HG02642 (cell line): ENCODE measurements at regions not wholly inside any gene's neighbourhood (a gene's known extent, or its start where the extent isn't known, plus 50 kb on each side); places are given as distances from the start of the nearest gene placed in this dataset.

Experiments
- ATAC-seq: cut with Tn5 transposase; IDR thresholded peaks from one replicate; pipeline ENCODE4 v1.9.1; 2021; ENCODE audit warnings: mild to moderate bottlenecking; ENCODE audit not compliant: unreplicated experiment, poor library complexity

DNA sequence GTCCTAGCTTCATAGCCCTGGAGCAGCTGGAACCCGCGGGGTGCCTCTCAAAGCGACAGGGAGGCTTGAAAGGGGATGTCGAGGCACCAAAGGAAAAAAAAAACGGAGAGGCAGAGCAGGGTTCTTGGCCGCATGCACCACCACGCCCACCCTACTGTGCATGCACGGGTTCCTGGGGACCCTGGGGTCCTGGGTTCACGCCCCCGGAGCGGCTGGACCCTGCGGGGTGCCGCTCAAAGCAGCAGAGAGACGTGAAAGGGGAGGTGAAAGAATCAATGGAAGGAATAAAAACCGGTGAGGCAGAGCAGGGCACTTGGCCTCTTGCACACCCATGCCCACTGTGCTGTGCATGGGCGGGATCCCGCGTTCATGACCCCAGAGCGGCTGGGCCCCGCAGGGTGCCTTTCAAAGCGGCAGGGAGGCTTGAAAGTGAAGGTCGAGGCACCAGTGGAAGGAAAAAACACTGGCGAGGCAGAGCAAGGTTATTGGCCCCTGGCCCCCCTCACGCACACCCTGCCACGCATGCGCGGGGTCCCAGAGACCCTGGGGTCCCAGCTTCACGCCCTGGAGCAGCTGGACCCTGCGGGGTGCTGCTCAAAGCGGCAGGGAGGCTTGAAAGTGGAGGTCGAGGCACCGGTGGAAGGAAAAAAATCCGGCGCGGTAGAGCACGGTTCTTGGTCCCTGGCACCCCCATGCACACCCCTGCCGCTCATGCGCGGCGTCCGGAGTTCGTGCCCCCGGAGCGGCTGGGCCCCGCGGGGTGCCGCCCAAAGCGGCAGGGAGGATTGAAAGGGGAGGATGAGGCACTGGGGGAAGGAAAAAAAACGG lies 318.5 kb downstream of the ALG10 start:
- ATAC-seq, result no peak

DNA sequence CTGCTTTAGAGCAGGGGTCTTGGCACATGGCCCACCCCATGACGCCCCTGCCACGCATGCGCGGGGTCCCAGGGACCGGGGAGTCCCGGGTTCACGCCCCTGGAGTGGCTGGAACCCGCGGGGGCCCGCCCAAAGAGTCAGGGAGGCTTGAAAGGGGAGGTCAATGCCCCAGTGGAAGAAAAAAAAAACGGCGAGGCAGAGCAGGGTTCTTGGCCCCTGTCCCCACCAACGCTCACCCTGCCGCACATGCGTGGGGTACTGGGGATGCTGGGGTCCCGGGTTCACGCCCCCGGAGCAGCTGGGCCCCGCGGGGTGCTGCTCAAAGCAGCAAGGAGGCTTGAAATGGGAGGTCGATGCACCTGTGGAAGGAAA lies 319.1 kb downstream of the ALG10 start:
- no peak for ATAC-seq

DNA sequence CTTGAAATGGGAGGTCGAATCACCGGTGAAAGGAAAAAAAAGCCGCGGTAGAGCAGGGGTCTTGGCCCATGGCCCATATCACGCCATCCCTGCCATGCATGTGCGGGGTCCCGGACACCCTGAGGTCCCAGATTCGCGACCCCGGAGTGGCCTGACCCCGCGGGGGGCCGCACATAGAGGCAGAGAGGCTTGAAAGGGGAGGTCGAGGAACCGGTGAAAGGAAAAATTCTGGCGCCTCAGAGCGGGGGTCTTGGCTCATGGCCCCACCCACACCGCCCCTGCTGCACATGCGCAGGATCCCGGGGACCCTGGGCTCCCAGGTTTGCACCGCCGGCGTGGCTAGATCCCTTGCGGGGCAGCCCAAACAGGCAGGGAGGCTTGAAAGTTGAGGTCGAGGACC lies 319.8 kb downstream of the ALG10 start:
- no peak for ATAC-seq

DNA sequence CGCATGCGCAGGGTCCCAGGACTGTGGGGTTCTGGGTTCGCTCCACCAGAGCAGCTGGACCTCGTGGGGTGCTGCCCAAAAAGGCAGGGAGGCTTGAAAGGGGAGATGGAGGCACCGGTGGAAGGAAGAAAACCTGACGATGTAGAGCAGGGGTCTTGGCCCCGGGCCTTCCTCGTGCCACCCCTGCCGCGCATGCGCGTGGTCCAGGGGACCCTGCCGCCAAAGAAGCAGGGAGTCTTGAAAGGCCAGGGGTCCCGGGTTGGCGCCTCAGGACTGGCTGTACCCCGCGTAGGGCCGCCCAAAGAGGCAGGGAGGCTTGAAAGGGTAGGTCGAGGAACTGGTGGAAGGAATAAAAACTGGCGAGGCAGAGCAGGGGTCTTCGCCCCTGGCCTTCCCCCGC lies 321.0 kb downstream of the ALG10 start:
- no peak for ATAC-seq

DNA sequence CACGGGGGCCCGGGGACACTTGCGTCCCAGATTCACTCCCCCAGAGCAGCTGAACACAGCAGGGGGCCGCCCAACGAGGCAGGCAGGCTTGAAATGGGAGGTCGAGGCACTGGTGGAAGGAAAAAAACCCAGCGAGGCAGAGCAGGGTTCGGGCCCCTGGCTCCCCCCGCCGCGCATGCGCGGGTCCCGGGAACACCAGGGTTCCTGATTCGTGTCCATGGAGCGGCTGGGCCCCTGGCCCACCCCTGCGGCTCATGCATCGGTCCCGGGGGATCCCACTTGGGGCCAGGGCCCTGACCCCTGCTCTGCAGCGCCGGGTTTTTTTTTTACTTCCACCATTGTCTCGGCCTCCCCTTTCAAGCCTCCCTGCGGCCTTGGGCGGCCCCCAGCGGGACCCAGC lies 321.5 kb downstream of the ALG10 start:
- no peak for ATAC-seq

DNA sequence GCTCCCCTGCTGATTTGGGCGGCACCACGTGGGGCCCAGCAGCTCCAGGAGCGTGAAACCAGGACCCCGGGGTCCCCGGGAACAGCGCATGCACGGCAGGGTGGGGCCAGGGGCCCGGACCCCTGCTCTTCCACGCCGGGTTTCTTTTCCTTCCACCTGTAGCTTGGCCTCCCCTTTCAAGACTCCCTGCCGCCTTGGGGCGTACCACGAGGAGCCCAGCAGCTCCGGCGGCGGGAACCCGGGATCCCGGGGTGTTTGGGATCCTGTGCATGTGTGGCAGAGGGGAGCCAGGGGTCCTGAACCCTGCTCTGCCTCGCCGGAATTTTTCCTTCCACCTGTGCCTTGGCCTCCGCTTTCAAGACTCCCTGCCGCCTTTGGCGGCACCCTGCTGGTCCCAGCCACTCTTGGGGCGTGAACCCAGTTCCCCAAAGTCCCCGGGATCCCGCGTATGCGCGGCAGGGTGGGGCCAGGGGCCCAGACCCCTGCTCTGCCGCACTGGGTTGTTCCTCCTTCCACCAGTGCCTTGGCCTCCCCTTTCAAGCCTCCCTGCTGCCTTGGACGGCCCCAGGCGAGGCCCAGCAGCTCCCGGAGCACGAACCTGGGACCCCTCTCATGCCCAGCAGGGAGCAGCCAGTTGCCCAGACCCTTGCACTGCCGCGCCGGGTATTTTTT lies 322.7 kb downstream of the ALG10 start:
- no peak for ATAC-seq

DNA sequence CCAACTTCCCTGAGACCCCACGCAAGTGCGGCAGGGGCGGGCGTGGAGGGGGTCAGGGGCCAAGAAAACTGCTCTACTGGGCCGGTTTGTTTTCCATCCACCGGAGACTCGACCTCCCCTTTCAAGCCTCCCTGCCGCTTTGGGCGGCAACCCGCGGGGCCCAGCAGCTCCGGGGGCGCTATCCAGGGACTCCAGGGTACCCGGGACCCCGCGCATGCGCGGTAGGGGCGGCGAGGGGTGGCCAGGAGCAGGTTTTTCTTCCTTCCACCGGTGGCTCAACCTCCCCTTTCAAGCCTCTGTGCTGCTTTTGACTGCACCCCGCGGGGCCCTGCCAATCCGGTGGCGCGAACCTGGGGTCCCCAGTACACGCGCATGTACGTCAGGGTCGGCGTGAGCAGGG lies 323.5 kb downstream of the ALG10 start:
- ATAC-seq, result no peak

DNA sequence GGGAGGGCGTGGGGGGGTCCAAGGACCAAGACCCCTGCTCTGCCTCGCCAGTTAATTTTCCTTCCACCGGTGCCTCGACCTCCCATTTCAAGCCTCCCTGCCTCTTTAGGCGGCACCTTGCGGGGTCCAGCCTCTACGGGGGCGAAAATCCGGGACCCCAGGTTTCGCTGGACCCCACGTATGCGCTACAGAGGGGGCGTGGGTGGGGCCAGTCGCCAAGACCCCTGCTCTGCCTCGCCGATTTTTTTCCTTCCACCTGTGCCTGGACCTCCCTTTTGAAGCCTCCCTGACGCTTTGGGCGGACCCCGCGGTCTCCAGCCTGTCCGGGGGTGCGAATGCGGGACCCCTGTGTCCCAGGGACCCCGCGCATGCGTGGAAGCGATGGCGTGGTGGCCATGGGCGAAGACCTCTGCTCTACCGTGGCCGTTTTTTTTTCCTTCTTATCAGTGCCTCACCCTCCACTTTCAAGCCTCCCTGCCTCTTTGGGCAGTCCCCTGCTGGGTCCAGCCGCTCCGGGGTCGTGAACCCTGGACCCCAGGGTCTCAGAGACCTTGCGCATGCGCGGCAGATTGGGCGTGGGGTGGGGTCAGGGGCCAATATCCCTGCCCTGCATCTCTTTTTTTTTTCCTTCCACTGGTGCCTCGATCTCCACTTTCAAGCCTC lies 324.2 kb downstream of the ALG10 start:
- no peak for ATAC-seq

DNA sequence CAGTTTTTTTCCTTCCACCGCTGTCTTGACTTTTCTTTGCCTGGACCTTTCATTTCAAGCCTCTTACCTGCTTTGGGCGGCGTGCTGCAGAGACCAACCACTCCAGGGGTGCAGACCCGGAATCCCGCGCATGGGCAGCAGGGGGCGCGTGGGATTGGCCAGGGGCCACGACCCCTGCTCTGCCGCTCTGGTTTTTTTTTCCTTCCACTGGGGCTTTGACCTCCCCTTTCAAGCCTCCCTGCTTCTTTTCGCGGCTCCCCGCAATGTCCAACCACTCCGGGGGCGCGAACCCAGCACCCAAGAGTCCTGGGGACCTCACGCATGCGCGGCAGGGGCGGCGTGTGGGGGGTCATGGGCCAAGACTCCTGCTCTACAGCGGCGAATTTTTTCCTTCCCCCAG lies 325.1 kb downstream of the ALG10 start:
- no peak for ATAC-seq

DNA sequence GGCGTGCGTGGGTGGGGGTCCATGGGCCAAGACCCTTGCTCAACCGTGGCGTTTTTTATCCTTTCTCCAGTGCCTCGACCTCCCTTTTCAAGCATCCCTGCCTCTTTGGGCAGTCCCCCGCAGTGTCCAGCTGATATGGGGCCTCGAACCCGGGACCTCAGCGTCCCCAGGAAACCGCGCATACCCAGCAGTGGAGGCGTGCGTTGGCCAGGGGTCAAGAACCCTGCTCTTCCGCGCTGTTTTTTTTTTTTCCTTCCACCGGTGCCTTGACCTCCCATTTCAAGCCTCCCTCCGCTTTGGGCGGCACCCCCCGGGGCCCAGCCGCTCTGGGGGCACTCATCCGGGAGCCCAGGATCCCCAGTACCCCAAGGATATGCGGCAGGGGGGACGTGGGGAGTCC lies 325.8 kb downstream of the ALG10 start:
- ATAC-seq, result no peak

DNA sequence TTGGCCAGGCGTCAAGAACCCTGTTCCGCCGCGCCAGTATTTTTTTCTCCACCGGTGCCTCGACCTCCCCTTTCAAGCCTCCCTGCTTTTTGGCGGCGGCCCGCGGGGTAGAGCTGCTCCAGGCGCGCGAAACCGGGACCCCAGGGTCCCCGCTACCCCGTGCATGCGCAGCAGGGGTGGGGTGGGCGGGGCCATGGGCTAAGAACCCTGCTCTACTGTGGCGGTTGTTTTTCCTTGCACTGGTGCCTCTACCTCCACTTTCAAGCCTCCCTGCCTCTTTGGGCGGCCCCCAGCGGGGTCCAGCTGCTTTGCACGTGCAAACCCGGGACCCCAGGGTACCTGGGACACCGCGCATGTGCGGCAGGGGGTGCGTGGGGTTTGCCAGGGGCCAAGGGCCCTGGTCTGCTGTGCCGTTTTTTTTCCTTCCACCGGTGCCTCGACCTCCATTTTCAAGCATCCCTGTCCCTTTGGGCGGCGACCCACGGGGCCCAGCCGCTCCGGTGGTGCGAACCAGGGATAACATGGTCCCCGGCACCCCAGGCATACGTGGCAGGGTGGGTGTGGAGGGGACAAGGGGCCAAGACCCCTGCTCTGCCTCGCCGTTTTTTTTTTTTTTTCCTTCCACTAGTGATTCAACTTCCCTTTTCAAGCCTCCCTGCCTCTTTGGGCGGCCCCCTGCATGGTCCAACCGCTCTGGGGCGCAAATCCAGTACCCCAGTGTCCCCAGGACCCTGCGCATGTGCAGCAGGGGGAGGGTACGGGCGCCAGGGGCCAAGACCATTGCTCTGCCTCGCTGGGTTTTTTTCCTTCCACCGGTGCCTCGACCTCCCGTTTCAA lies 326.8 kb downstream of the ALG10 start:
- ATAC-seq, result no peak

DNA sequence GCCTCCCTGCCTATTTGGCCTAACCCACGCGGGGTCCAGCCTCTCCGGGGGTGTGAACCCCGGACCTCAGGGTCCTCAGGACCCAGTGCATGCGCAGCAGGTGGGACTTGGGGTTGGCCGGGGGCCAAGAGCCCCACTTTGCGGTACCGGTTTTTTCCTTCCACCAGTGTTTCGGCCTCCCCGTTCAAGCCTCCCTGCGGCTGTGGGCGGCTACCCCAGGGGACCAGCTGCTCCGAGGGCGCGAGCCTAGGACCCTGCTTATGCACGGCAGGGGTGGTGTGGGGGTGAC lies 327.3 kb downstream of the ALG10 start:
- ATAC-seq, result no peak

DNA sequence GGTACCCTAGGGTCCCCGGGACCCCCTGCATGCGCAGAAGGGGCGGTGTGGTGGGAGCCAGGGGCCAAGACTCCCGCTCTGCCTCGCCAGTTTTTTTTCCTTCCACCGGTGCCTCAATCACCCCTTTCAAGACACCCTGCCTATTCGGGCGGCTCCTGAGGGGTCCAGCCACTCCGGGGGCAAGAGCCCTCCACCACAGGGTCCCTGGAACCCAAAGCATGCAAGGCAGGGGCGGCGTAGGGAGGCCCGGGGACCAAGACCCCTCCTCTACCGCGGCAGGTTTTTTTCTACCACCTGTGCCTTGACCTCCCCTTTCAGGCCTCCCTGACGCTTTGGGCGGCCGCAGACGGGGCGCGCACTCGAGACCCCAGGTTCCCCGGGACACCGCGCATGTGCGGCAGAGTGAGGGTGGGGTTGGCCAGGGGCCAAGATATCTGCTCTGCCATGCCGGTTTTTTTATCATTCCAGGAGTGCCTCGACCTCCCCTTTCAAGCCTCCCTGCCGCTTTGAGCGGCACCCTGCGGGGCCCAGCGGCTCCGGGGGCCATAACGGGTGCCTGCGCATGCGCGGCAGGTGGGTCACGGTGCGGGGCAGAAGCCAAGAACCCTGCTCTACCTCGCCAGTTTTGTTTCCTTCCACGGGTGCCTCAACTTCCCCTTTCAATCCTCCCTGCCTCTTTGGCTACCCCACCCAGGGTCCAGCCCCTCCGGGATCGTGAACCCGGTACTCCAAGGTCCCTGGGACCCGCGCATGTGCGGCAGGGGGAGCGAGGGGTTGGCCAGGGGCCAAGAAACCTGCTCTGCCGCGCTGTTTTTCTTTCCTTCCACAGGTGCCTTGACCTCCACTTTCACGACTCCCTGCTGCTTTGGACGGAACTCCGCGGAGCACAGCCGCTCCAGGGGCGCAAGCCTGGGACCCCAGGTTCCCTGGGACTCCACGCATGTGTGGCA lies 328.1 kb downstream of the ALG10 start:
- no peak for ATAC-seq

DNA sequence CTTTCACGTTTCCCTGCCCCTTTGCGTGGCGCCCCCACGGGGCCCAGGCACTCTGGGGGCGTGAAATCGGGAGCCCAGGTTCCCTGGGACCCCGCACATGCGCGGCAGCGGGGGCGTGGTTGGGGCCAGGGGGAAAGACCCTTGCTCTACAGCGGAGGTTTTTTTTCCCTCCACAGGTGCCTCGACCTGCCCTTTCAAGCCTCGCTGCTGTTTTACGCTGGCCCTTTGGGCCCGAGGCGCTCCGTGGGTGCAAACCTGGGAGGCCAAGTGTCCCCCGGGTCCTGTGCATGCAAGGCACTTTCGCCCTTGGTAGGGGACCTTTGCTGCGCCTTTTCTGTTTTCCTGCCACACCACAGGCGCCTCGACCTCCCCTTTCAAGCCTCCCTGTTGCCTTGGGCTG lies 329.8 kb downstream of the ALG10 start:
- ATAC-seq, result no peak

DNA sequence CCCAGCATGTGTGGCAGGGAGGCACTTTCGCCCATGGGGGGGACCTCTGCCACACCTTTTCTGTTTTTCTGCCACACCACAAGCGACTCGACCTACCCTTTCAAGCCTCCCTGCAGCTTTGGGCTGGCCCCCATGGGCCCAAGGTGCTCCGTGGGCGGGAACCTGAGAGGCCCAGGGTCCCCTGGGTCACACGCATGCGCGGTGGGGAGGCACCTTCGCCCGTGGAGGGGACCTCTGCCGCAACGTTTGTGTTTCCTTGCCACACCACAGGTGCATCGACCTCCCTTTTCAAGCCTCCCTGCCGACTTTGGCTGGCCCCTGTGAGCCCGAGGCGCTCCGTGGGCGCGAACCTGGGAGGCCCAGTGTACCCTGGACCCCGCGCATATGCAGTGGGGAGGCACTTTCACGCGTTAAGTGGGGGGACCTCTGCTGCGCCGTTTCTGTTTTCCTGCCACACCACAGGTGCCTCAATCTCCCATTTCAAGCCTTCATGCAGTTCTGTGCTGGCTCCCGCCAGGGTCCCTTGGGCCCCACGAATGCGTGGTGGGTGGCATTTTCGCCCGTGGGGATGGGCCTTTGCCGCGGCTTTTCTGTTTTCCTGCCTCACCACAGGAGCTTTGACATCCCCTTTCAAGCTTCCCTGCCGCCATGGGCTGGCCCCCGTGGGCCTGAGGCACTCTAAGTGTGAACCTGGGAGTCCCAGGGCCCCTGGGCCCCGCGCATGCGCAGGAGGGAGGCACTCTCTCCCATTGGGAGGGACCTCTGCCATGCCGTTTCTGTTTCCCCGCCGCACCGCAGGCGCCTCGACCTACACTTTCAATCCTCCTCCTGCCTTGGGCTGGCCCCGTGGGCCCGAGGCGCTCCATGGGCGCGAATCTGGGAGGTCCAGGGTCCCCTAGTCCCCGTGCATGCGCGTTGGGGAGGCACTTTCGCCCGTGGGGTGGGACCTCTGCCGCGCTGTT lies 332.2 kb downstream of the ALG10 start:
- no peak for ATAC-seq

DNA sequence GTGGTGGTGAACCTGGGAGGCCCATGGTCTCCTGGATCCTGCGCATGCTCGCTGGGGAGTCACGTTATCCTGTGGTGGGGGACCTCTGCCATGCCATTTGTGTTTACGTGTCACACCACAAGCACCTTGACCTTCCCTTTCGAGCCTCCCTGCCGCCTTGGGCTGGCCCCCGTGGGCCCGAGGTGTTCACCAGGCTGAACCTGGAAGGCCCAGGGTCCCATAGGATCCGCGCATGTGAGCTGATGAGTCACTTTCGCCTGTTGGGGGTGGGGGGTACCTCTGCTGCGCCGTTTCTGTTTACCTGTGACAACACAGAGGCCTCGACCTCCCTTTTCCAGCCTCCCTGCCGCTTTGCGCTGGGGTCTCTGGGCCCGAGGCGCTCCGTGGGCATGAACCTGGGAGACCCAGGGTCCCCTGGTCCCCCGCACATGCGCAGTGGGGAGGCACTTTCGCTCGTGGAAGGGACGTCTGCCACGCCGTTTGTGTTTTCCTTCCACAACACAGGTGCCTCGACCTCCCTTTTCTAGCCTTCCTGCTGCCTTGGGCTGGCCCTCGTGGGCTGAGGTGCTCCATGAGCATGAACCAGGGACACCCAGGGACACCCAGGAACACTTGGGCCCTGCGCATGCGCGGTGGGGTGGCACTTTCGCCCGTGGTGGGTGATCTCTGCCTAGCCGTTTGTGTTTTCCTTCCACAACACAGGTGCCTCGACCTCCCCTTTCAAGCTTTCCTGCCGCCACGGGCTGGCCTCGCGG lies 334.1 kb downstream of the ALG10 start:
- no peak for ATAC-seq

DNA sequence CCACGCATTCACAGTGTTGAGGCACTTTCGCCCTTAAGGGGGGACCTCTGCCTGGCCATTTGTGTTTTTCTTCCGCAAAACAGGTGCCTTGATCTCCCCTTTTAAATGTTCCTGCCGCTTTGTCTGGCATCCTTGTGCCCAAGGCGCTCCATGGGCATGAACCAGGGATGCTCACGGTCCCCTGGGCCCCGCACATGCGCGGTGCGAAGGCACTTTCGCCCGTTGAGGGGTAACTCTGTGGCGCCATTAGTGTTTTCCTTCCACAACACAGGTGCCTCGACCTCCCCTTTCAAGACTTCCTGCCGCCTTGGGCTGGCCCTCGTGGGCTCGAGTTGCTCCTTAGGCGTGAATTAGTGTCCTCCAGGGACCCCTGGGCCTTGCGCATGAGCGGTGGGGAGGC lies 335.5 kb downstream of the ALG10 start:
- no peak for ATAC-seq

DNA sequence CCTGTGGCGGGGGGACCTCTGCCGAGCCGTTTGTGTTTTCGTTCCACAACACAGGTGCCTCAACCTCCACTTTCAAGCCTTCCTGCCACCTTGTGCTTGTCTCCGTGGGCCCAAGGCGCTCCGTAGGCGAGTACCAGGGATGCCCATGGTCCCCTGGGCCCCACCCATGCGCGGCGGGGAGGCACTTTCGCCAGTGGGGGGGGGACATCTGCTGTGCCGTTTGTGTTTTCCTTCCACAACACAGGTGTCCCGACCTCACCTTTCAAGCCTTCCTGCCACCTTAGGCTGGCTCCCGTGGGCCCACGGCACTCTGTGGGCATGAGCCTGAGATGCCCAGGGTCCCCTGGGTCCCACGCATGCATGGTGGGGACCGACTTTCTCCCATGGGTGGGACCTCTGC lies 335.9 kb downstream of the ALG10 start:
- ATAC-seq, result no peak
